Activated CD8-positive, alpha-beta memory T cell treated with anti-CD3 and anti-CD28 coated beads, Interleukin-2, amount 10 ng/mL, durations not matched to agents 7 days and 5 days (primary cell): ENCODE measurements at regions not wholly inside any gene's neighbourhood (a gene's known extent, or its start where the extent isn't known, plus 50 kb on each side); places are given as distances from the start of the nearest gene placed in this dataset.

Experiments
- ATAC-seq: fragments of 150-1000 bp; cut with Tn5 transposase; one replicate; pipeline ENCODE4 v1.10.0; 2021; ENCODE audit warnings: moderate library complexity
- CTCF ChIA-PET: fragments of 350-600 bp; sonication (Branson Sonifier 250); formaldehyde crosslinking; loops from one replicate; lab custom pipeline; 2021; ENCODE audit warnings: antibody characterized with exemption; lab: Charles Lee
- DNase-seq: peaks from one replicate; pipeline ENCODE4 v3.0.0-alpha.2; 2020
- H3K27ac Mint-ChIP-seq: one replicate; pipeline ENCODE4 v1.8.0; 2021; ENCODE audit warnings: mild to moderate bottlenecking, mixed read lengths
- H3K27me3 Mint-ChIP-seq: one replicate; pipeline ENCODE4 v1.8.0; 2021; ENCODE audit warnings: mixed read lengths
- H3K36me3 Mint-ChIP-seq: one replicate; pipeline ENCODE4 v1.8.0; 2021; ENCODE audit warnings: mild to moderate bottlenecking, mixed read lengths
- H3K4me1 Mint-ChIP-seq: one replicate; pipeline ENCODE4 v1.8.0; 2021; ENCODE audit warnings: mixed read lengths
- H3K4me3 Mint-ChIP-seq: one replicate; pipeline ENCODE4 v1.8.0; 2021; ENCODE audit warnings: mild to moderate bottlenecking, moderate library complexity, mixed read lengths
- H3K9me3 Mint-ChIP-seq: one replicate; pipeline ENCODE4 v1.8.0; 2022; ENCODE audit warnings: low read depth, mixed read lengths

DNA sequence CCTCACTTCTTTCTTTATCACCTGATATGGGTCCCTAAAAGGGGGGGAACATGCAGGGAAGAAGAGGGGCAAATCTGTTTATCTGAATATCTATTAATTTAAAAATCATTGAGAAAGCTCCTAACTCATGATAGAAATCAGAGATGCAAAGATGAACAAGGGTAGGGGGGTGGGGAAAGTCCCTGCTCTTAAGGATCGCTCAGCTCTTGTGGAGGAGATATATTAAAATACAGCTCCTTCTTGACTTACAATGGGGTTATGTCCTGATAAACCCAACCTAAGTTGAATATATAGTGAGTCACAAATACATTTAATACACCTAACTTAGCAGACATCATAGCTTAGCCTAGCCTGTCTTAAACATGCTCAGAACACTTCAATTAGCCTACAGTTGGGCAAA is 237.5 kb downstream of the MAF start:
- Mint-ChIP-seq H3K27me3 (no peaks in the 10 kb centered on the region), H3K9me3 (peaks cover 2% of the 10 kb centered on the region), H3K4me1 (no peaks in the 10 kb centered on the region), H3K36me3 (peaks cover 2% of the 10 kb centered on the region), H3K4me3 (no peak overlapping the region), H3K27ac (no peak overlapping the region)
- no peak for DNase-seq
- CTCF ChIA-PET, result no interaction called here
- ATAC-seq, result no peak

DNA sequence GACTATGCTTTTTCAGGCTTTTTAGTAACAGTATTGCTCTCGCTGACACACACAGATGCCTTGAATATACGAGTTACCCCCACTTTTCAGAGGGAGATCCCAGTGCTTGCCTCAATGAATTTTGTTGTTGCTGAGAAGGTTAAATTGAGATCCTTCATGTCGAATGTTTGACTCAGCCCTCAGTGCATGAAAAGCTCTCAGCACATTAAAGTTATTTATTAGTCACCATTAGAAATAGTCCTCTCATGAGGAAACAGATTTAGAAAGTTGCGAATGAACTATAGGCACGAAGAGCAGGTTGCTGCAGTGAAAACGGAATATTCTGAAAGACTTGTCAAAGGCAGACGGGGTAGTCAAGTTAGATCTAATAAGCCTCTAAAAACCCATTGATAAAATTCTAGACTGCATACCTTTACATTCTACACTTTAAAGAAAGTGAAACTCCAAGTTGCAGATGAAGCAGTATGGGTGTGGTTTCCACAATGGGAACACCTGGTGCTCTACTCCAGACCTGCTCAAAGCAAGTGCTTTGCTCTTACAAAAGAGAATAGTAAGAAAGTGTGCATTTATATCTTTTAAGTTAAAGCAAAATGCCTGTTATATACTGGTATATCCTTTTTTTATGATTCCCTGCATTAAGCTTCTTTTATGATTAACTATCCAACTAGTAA is 238.1 kb downstream of the MAF start:
- Mint-ChIP-seq H3K27ac (no peak overlapping the region), H3K9me3 (peaks cover 2% of the 10 kb centered on the region), H3K27me3 (no peaks in the 10 kb centered on the region), H3K4me3 (no peak overlapping the region), H3K4me1 (no peaks in the 10 kb centered on the region), H3K36me3 (peaks cover 2% of the 10 kb centered on the region)
- ATAC-seq, result no peak
- CTCF ChIA-PET, result no interaction called here
- no peak for DNase-seq

DNA sequence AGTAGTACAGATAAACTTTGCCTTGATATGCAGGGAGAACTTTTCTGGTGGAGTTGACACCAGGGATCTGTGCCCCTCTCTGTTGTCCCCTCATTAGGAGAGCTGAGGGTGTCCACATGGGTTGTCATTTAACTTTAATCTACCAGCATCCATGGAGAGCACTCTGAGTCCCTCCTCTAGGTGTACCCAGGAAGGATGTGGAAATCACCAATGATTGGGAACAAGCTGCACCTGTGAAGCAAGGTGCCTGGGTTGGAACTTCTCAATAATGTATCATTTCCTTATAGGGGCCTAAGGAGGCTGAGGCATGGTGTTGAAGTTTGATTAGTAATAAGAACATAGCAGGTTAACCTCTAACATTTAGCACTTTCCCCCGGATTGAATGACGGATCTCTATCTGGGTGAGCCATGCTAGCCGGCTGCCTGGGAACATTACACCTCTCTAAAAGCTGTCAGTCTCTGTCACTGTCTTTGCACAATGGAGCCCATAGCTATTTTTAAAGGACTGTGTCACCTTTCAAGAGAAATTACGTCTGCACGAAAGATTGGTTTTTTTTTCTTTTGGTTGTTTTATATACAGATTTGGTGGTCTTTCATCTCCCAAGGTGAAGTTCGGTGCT is 239.3 kb downstream of the MAF start:
- no peak overlapping the region for H3K4me3 Mint-ChIP-seq
- no peak for DNase-seq
- ATAC-seq, result no peak
- H3K36me3 Mint-ChIP-seq, result peaks cover 2% of the 10 kb centered on the region
- peaks cover 2% of the 10 kb centered on the region for H3K9me3 Mint-ChIP-seq
- no peaks in the 10 kb centered on the region for H3K4me1 Mint-ChIP-seq
- CTCF ChIA-PET, result no interaction called here
- H3K27ac Mint-ChIP-seq, result no peak overlapping the region
- no peaks in the 10 kb centered on the region for H3K27me3 Mint-ChIP-seq

- H3K9me3 Mint-ChIP-seq, result no peaks in the 10 kb centered on the region
- CTCF ChIA-PET, result no interaction called here
These were observed 240.3 kb downstream of the MAF start for GRCh38 chr16:79360267-79360666.

DNA sequence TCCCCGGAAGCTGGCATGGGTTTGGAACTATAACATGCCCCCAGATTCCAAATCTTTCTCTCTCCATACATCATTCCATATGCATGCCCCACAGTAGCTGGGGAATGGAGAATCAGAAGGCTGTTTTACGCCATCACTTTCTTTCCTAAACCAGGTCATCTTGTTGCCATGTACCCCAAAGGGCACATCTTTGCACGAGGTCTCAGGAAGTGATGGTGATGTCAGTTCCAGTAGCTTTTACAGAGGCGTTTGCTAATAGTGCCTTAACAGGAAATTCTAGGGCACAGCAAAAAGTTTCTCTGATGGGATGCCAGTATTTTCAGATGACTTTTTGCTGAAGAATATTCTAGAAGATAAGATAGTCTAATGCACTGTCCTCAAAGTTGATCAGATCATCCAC is 241.5 kb downstream of the MAF start:
- CTCF ChIA-PET, result no interaction called here
- no peak overlapping the region for H3K4me3 Mint-ChIP-seq
- H3K36me3 Mint-ChIP-seq, result no peaks in the 10 kb centered on the region
- ATAC-seq (no peak), DNase-seq (no peak)
- H3K27ac Mint-ChIP-seq, result no peak overlapping the region
- no peaks in the 10 kb centered on the region for H3K9me3 Mint-ChIP-seq
- no peaks in the 10 kb centered on the region for H3K27me3 Mint-ChIP-seq
- no peaks in the 10 kb centered on the region for H3K4me1 Mint-ChIP-seq

More at GRCh38 chr16:79360267-79360666, 240.3 kb downstream of the MAF start:
- Mint-ChIP-seq H3K4me1 (no peaks in the 10 kb centered on the region), H3K27ac (no peak overlapping the region), H3K36me3 (no peaks in the 10 kb centered on the region), H3K4me3 (no peak overlapping the region), H3K27me3 (no peaks in the 10 kb centered on the region)
- ATAC-seq (no peak), DNase-seq (no peak)

GRCh38 chr16:79358188-79358587 is 242.3 kb downstream of the MAF start:
- DNase-seq (no peak), ATAC-seq (no peak)
- no peaks in the 10 kb centered on the region for H3K27me3 Mint-ChIP-seq
- no peak overlapping the region for H3K27ac Mint-ChIP-seq
- H3K4me3 Mint-ChIP-seq, result no peak overlapping the region
- H3K4me1 Mint-ChIP-seq, result no peaks in the 10 kb centered on the region
- CTCF ChIA-PET, result no interaction called here
- no peaks in the 10 kb centered on the region for H3K9me3 Mint-ChIP-seq
- no peaks in the 10 kb centered on the region for H3K36me3 Mint-ChIP-seq

DNA sequence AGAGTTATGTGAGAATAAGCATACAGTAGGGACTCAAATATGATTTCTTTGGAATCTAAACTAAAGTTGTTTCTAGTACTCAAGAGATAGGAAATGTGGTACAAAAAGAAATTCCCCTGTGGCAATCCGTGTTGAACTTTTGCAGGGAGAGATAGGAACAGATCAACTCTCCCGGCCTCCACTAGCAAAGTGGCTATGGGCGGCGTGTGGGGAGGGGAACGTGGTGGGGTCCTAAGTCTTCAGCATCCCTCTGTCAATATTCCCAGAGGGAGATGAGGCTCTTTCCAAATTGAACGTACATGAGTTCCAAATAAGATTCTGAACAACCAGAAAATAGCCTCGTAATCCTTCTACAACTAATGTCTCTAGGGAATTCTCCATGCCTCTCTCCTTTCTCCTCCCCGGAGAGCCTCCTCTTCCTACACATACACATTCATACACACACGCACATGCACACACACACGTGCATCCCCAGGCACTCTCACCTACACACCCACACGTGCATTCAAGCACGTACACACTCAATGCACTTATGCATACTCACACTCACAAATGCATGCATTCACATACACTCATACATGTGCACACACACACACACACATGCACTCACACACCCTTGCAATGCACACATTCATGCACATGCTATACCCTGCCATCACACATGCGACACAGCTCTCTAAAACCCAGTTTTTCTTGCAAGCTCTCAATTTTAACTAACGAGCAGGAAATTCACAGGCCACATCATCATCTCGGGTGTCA is 244.8 kb downstream of the MAF start:
- Mint-ChIP-seq H3K4me3 (no peak overlapping the region), H3K9me3 (no peaks in the 10 kb centered on the region), H3K4me1 (peaks cover 3% of the 10 kb centered on the region), H3K36me3 (no peaks in the 10 kb centered on the region), H3K27ac (no peak overlapping the region), H3K27me3 (no peaks in the 10 kb centered on the region)
- CTCF ChIA-PET, result no interaction called here
- DNase-seq (no peak), ATAC-seq (no peak)

DNA sequence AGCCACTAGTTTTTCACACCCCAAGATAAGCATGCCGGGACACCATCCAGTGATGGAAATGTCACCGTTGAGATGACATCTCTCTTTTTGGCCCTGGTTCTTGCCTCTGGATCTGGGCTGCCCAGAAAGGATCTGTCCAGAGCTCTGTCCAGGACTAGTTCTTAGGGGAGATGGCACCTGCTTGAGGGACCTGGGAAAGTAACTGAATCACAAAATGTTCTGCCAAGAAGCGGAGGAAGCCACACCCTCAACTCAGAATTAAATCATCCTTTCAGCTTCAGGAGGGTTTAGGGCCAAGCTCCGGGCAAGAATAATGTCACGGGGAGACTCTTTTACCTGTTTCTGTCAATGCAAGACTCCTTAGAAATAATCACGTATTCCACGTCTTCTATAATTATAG is 248.6 kb downstream of the MAF start:
- no peak overlapping the region for H3K27ac Mint-ChIP-seq
- ATAC-seq (no peak), DNase-seq (no peak)
- H3K36me3 Mint-ChIP-seq, result no peaks in the 10 kb centered on the region
- H3K27me3 Mint-ChIP-seq, result no peaks in the 10 kb centered on the region
- H3K4me1 Mint-ChIP-seq, result peaks cover 3% of the 10 kb centered on the region
- no peaks in the 10 kb centered on the region for H3K9me3 Mint-ChIP-seq
- CTCF ChIA-PET, result no interaction called here
- no peak overlapping the region for H3K4me3 Mint-ChIP-seq

DNA sequence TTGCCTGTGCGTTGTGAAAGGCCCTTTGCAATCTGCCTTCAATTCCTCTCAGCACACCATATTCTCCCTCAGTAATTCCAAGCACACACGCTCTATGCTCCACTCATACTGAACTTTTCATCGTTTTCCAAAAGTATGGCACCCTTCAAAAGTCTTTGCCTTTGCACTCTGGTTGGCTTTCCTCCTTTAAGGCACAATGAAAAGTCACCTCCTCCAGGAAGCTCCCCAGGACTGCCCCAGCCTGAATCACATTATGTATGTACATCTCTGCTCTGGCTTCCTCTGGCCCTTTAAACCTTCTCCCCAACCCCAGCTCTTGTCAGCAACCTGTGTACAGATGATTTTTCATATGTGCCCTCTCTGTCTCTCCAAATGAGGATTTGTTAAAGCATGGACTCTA is 250.7 kb downstream of the MAF start:
- CTCF ChIA-PET, result no interaction called here
- no peak overlapping the region for H3K27ac Mint-ChIP-seq
- no peak for ATAC-seq

DNA sequence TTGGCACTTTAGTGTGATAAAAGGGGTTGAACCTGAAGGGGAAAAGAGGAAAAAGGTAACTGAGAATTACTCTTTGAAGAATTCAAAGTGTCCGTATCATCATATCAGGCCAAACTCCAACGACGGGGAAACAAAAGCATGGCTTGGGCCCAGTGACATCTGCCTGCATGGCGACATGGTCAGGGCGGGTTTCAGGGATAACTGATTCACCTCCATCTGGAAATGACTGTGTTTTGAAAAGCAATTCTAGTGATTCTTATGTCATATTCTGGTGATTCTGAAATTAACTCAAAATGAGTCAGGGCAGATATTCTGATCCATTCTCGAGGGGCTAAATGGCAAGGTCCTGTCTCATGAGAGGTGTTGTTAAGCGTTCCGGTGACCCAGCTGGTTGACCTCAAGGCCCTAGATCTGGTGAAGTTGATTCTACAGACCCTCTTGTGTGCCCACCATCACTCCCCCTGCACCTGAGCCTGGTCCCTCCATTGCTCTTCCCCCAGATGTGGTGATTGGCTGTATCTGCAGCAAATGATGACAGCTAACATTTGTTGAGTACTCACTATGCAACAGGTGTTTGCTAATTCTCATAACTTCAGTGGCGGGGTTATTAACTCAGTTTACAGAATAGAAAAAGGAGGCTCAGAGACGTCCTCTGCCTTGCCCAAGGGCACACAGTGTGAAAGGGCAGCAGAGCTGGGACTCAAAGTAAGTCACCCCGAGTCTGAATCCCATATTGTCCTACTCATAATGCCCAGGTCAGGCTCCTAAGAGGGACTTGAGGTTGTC is 251.8 kb downstream of the MAF start:
- Mint-ChIP-seq H3K4me3 (no peak overlapping the region), H3K4me1 (peaks cover 3% of the 10 kb centered on the region), H3K9me3 (no peaks in the 10 kb centered on the region), H3K27ac (no peak overlapping the region), H3K27me3 (peaks cover 5% of the 10 kb centered on the region), H3K36me3 (no peaks in the 10 kb centered on the region)
- ATAC-seq (no peak), DNase-seq (no peak)
- CTCF ChIA-PET, result no interaction called here

More for the DNA sequence above, 250.7 kb downstream of the MAF start:
- DNase-seq, result no peak
- no peaks in the 10 kb centered on the region for H3K36me3 Mint-ChIP-seq
- H3K9me3 Mint-ChIP-seq, result no peaks in the 10 kb centered on the region
- H3K4me3 Mint-ChIP-seq, result no peak overlapping the region
- peaks cover 3% of the 10 kb centered on the region for H3K4me1 Mint-ChIP-seq
- peaks cover 2% of the 10 kb centered on the region for H3K27me3 Mint-ChIP-seq

DNA sequence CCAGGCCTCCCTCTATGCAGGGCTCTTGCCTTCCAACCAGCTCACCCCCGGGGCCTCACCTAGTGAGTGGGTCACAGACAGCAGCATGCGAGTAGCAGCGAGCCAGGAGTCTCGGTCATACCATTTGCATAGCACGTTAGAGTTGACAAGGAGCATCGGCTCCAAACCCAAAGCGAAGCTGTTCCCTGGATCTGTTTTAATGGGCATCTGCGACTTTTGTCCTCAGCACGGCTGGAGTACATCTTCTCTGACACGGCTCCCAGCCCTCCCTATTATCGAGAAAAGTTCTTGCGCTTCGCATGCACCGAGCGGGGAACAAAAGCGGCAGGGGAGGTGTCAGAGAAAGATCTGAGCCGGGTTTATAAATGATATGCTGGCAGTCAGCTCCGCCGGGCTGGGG is 253.3 kb downstream of the MAF start:
- CTCF ChIA-PET, result no interaction called here

DNA sequence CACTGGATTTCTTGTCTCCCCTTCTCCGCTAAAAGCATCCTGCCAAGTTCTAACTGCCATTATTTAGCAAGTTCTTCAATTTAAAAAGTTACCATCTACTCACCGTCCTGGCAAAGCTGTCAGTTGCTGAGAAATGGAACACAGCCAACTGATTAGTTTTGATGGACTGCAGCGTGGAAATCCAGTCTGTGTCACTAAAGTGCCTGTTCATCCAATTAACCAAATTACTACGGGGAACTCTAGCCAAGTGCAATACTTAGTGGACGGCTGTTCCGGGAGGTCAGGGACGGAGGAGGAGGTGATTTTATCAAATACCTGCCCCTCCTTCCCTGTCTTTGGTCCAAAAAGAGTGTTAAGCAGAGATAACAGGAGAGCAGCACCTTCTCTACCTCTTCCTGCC is 260.7 kb downstream of the MAF start:
- Mint-ChIP-seq H3K27ac (no peak overlapping the region), H3K36me3 (no peaks in the 10 kb centered on the region), H3K9me3 (no peaks in the 10 kb centered on the region), H3K4me1 (no peaks in the 10 kb centered on the region), H3K27me3 (peaks cover 4% of the 10 kb centered on the region), H3K4me3 (no peak overlapping the region)
- CTCF ChIA-PET, result no interaction called here
- ATAC-seq (no peak), DNase-seq (no peak)

More for the DNA sequence above, 253.3 kb downstream of the MAF start:
- DNase-seq, result no peak
- H3K4me1 Mint-ChIP-seq, result peaks cover 3% of the 10 kb centered on the region
- no peak overlapping the region for H3K27ac Mint-ChIP-seq
- no peaks in the 10 kb centered on the region for H3K36me3 Mint-ChIP-seq
- no peak overlapping the region for H3K4me3 Mint-ChIP-seq
- ATAC-seq, result no peak
- H3K9me3 Mint-ChIP-seq, result no peaks in the 10 kb centered on the region
- peaks cover 6% of the 10 kb centered on the region for H3K27me3 Mint-ChIP-seq

DNA sequence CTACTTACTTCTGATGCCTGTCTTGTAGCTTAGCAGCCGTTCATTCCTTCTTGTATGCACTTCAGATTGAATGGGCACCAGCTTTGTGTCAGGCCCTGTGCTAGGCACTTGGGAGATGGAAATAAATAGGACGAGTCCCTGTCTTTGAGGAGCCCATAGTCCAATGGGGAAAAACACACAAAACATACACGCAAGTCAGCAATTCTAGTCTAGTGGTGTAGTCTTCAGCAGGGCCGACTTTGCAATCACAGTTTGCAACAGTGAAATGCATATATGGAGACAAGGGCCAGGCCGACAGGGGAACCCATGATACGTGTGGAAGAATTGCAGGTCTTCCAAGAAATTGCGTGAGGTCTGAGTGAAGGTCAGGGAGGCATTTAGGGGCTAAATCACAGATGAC is 262.6 kb downstream of the MAF start:
- CTCF ChIA-PET, result no interaction called here
- no peak overlapping the region for H3K27ac Mint-ChIP-seq
- DNase-seq (no peak), ATAC-seq (no peak)
- H3K27me3 Mint-ChIP-seq, result no peaks in the 10 kb centered on the region
- no peaks in the 10 kb centered on the region for H3K4me1 Mint-ChIP-seq
- H3K4me3 Mint-ChIP-seq, result no peak overlapping the region
- H3K36me3 Mint-ChIP-seq, result no peaks in the 10 kb centered on the region
- H3K9me3 Mint-ChIP-seq, result no peaks in the 10 kb centered on the region
